ENCODE measurements at regions not wholly inside any gene's neighbourhood (a gene's known extent, or its start where the extent isn't known, plus 50 kb on each side); places are given as distances from the start of the nearest gene placed in this dataset.

GRCh38 chr11:121721448-121721847 is 268.7 kb upstream of the SORL1-AS1 start:
- H3K4me1 ChIP-seq: peaks cover 0 to 22% (median 16%) of the 10 kb centered on the region in 9 donors
- no peaks in the 10 kb centered on the region for H3K36me3 ChIP-seq
- peaks cover 0 to 24% (median 0%) of the 10 kb centered on the region in 7 donors for H3K27me3 ChIP-seq
- ATAC-seq: no peak
- no peaks in the 10 kb centered on the region for H3K9me3 ChIP-seq
- intact Hi-C loops (cut with DNase I): loop anchor here in 3 of 10 donors (5.0 to 10.0 kb wide), 2 partner anchors 64 to 483 kb away; no protein-coding TSS in a partner anchor
- DNase-seq: no peak
- 97 to 98% methylated on average over 3 of the region's 3 CpGs for WGBS, 2 donors
- TF ChIP-seq CTCF (IDR thresholded peaks at IDR 0.05): no peak
- H3K4me3 ChIP-seq: no peak overlapping the region
- peak overlapping the region in 1 of 10 donors; percentile 87 for H3K27ac ChIP-seq

GRCh38 chr11:121717296-121717695 is 264.5 kb upstream of the SORL1-AS1 start:
- H3K36me3 ChIP-seq: no peaks in the 10 kb centered on the region
- intact Hi-C loops (cut with DNase I): no loop called here
- no peak overlapping the region for H3K4me3 ChIP-seq
- WGBS, 2 donors: 94 to 95% methylated on average over 2 of the region's 2 CpGs
- no peaks in the 10 kb centered on the region for H3K9me3 ChIP-seq
- no peak overlapping the region for H3K27ac ChIP-seq
- DNase-seq (no peak), ATAC-seq (no peak)
- H3K4me1 ChIP-seq: peaks cover 0 to 6% (median 4%) of the 10 kb centered on the region in 9 donors
- peaks cover 0 to 12% (median 0%) of the 10 kb centered on the region in 7 donors for H3K27me3 ChIP-seq
- TF ChIP-seq CTCF (IDR thresholded peaks at IDR 0.05): no peak

GRCh38 chr11:121716060-121716459 is 263.3 kb upstream of the SORL1-AS1 start:
- WGBS, 2 donors: 94 to 95% methylated on average over 4 of the region's 4 CpGs
- ATAC-seq (no peak), DNase-seq (no peak)
- Histone ChIP-seq H3K27ac (no peak overlapping the region), H3K4me3 (no peak overlapping the region), H3K36me3 (no peaks in the 10 kb centered on the region), H3K4me1 (no peaks in the 10 kb centered on the region), H3K27me3 (no peaks in the 10 kb centered on the region), H3K9me3 (no peaks in the 10 kb centered on the region)
- intact Hi-C loops (cut with DNase I): no loop called here
- no peak for TF ChIP-seq CTCF (IDR thresholded peaks at IDR 0.05)

GRCh38 chr11:121715405-121715804 is 262.6 kb upstream of the SORL1-AS1 start:
- no peak overlapping the region for H3K4me3 ChIP-seq
- H3K27ac ChIP-seq: no peak overlapping the region
- no peaks in the 10 kb centered on the region for H3K4me1 ChIP-seq
- ATAC-seq: no peak
- H3K36me3 ChIP-seq: no peaks in the 10 kb centered on the region
- no peaks in the 10 kb centered on the region for H3K9me3 ChIP-seq
- H3K27me3 ChIP-seq: no peaks in the 10 kb centered on the region
- TF ChIP-seq CTCF (IDR thresholded peaks at IDR 0.05): no peak
- intact Hi-C loops (cut with DNase I): no loop called here
- DNase-seq: no peak
- WGBS, 2 donors: 88% methylated on average over 4 of the region's 4 CpGs

Data from heart right ventricle (tissue), 16 donors.